ENCODE measurements at regions not wholly inside any gene's neighbourhood (a gene's known extent, or its start where the extent isn't known, plus 50 kb on each side); places are given as distances from the start of the nearest gene placed in this dataset.
"Not testable (repeated sequence)": the region's sequence is repeated elsewhere in the genome, so short reads cannot be mapped to it uniquely, and the experiment has no call there.

- H3K27ac Mint-ChIP-seq, H3K4me1 Mint-ChIP-seq, H3K27me3 Mint-ChIP-seq, DNase-seq, ATAC-seq, H3K9me3 Mint-ChIP-seq, H3K36me3 Mint-ChIP-seq, H3K4me3 Mint-ChIP-seq, POLR2A ChIA-PET: not testable (repeated sequence)
Observed at GRCh38 chr11:110765-111164, 82.1 kb upstream of the SCGB1C1 start.

- H3K4me1 Mint-ChIP-seq, ATAC-seq, H3K27me3 Mint-ChIP-seq, H3K36me3 Mint-ChIP-seq, H3K27ac Mint-ChIP-seq, H3K9me3 Mint-ChIP-seq, POLR2A ChIA-PET, H3K4me3 Mint-ChIP-seq: not testable (repeated sequence)
- DNase-seq, result peak in 1 of 10 donors; percentile 13
Observed at GRCh38 chr11:128517-128916, 64.4 kb upstream of the SCGB1C1 start.

Measured in naive thymus-derived CD8-positive, alpha-beta T cell (primary cell).